WERI-Rb-1 (cell line): ENCODE measurements at regions not wholly inside any gene's neighbourhood (a gene's known extent, or its start where the extent isn't known, plus 50 kb on each side); places are given as distances from the start of the nearest gene placed in this dataset.

Experiments used
- DNase-seq: peaks from one replicate; pipeline ENCODE4 v3.0.0-alpha.2; 2020
- H3K27ac ChIP-seq: fragments of 250-450 bp; sonication (Bioruptor Pico); 2 replicates; pipeline ENCODE4 v1.5.1; 2020; ENCODE audit warnings: mild to moderate bottlenecking, moderate library complexity
- H3K27me3 ChIP-seq: fragments of 250-450 bp; sonication (Bioruptor Pico); 2 replicates; pipeline ENCODE4 v1.5.1; 2021; ENCODE audit warnings: mild to moderate bottlenecking, low read depth, moderate library complexity; ENCODE audit not compliant: insufficient read depth, severe bottlenecking
- H3K36me3 ChIP-seq: fragments of 250-450 bp; sonication (Bioruptor Pico); 2 replicates; pipeline ENCODE4 v1.5.1; 2020; ENCODE audit warnings: mild to moderate bottlenecking, moderate library complexity
- H3K4me3 ChIP-seq: 2 replicates; pipeline ENCODE4 v1.5.1; 2011; ENCODE audit warnings: low read depth, mild to moderate bottlenecking, control low read depth, low read length
- H3K9me3 ChIP-seq: fragments of 250-450 bp; sonication (Bioruptor Pico); 2 replicates; pipeline ENCODE4 v1.5.1; 2021; ENCODE audit warnings: mild to moderate bottlenecking, moderate library complexity; ENCODE audit not compliant: severe bottlenecking
- CTCF ChIP-seq: IDR thresholded peaks from 2 replicates; pipeline ENCODE4 v1.5.1; 2011; ENCODE audit warnings: low read depth, mild to moderate bottlenecking, control low read depth, inconsistent platforms, low read length

- TF ChIP-seq CTCF, result peak; percentile 33; the same call in 1 of the 2 replicates
- no peaks in the 10 kb centered on the region for H3K27me3 ChIP-seq
- peak overlapping the region; percentile 54 for H3K27ac ChIP-seq
- H3K36me3 ChIP-seq, result no peaks in the 10 kb centered on the region
- H3K9me3 ChIP-seq, result no peaks in the 10 kb centered on the region
- H3K4me3 ChIP-seq, result no peak overlapping the region
- DNase-seq, result peak; percentile 82
These were observed 309.2 kb upstream of the CCL2 start for GRCh38 chr17:33945646-33946546.

GRCh38 chr17:33947762-33948161 lies 307.3 kb upstream of the CCL2 start:
- H3K27ac ChIP-seq, result peak overlapping the region; percentile 61
- no peak overlapping the region for H3K4me3 ChIP-seq
- H3K9me3 ChIP-seq, result no peaks in the 10 kb centered on the region
- H3K36me3 ChIP-seq, result no peaks in the 10 kb centered on the region
- TF ChIP-seq CTCF, result no peak
- DNase-seq, result no peak
- H3K27me3 ChIP-seq, result no peaks in the 10 kb centered on the region

GRCh38 chr17:33948309-33948708 lies 306.8 kb upstream of the CCL2 start:
- H3K9me3 ChIP-seq, result no peaks in the 10 kb centered on the region
- peak overlapping the region; percentile 75 for H3K27ac ChIP-seq
- no peaks in the 10 kb centered on the region for H3K36me3 ChIP-seq
- no peak for TF ChIP-seq CTCF
- H3K27me3 ChIP-seq, result no peaks in the 10 kb centered on the region
- DNase-seq, result peak; percentile 94
- no peak overlapping the region for H3K4me3 ChIP-seq

- H3K9me3 ChIP-seq, result no peaks in the 10 kb centered on the region
- no peaks in the 10 kb centered on the region for H3K27me3 ChIP-seq
- TF ChIP-seq CTCF, result peak; percentile 83
- no peaks in the 10 kb centered on the region for H3K36me3 ChIP-seq
- H3K4me3 ChIP-seq, result no peak overlapping the region
- peak overlapping the region; percentile 75 for H3K27ac ChIP-seq
- peak; percentile 81 for DNase-seq
These were observed 306.0 kb upstream of the CCL2 start for GRCh38 chr17:33949100-33949499.

- Histone ChIP-seq H3K27me3 (no peaks in the 10 kb centered on the region), H3K27ac (no peak overlapping the region; the same call in 1 of the 2 replicates), H3K36me3 (no peaks in the 10 kb centered on the region), H3K9me3 (no peaks in the 10 kb centered on the region), H3K4me3 (no peak overlapping the region)
- no peak for DNase-seq
- TF ChIP-seq CTCF, result no peak
These were observed 305.0 kb upstream of the CCL2 start for GRCh38 chr17:33950061-33950460.
